Urinary bladder (tissue), 3 donors: ENCODE measurements at regions not wholly inside any gene's neighbourhood (a gene's known extent, or its start where the extent isn't known, plus 50 kb on each side); places are given as distances from the start of the nearest gene placed in this dataset.

Experiments used
- DNase-seq: peaks from one replicate; pipeline ENCODE4 v3.0.0-alpha.2; 2015; ENCODE audit errors: extremely low spot score
- H3K27ac ChIP-seq: one replicate; pipeline ENCODE4 v1.5.1; 2013; ENCODE audit warnings: low read depth, mild to moderate bottlenecking, moderate library complexity
- H3K36me3 ChIP-seq: one replicate; pipeline ENCODE4 v1.6.1; 2013; ENCODE audit warnings: mild to moderate bottlenecking, moderate library complexity; ENCODE audit not compliant: insufficient read depth
- H3K4me1 ChIP-seq: one replicate; pipeline ENCODE4 v1.6.1; 2013; ENCODE audit warnings: mild to moderate bottlenecking, moderate library complexity; ENCODE audit not compliant: insufficient read depth
- H3K4me3 ChIP-seq: one replicate; pipeline ENCODE4 v1.5.1; 2013; ENCODE audit warnings: low read depth, low read length
- WGBS: extraction: QIAGEN DNeasy Blood & Tissue Kit; methylation state at CpG from one replicate; pipeline ENCODE4 v1.1.7; 2013; 5-methylcytosine and 5-hydroxymethylcytosine counted together
- donor health status: healthy with polysubstance abuse.
- donor health status: healthy.

GRCh38 chr9:27625751-27626150 lies 52.5 kb upstream of the C9orf72 start:
- Histone ChIP-seq H3K27ac (no peak overlapping the region), H3K36me3 (no peaks in the 10 kb centered on the region), H3K4me1 (no peaks in the 10 kb centered on the region), H3K4me3 (no peak overlapping the region)
- no peak for DNase-seq
- WGBS: 67% methylated on average over 2 of the region's 2 CpGs

DNA sequence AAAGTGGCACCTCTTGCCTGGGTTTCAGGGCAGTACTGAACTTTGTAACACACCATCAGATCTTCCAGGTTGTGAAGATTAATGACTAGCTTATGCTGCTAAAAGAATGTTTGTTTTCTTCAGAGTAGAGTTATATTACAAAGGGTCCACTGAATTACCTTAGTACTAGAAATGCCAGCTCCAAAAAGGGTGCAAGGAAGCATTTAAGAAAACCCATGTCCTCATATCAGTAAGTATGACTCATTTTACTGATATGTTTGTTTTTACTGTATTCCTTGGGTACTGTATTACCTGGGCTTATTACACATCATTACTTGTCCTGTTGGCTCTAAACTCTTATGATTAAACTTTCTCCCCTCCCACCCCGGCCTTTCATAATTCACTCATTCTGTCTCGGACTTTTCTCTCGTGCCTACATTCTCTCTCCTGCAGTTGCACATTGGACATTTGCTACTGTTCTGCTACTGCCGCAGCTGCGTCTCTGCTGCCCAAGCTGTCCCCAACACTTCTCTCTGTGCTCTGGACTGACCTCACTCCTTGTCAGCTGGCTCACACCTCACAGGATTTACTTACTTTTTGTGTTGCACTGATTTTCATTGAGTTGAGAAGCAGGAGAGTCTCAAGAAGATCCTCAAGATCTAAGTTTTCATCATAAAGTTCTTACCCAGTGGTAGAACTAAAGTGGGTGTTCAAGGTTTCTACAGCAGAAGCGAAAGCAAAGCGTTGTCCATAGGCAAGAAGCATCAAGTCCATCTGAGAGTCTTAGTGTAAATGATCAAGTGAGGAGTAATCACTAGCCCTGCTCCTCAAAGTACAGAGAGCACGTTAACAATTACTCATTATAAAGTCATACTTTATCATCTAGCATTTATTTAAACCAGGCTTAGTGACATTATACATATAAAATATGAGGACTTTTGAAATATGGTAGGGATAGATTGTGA lies 53.2 kb upstream of the C9orf72 start:
- Histone ChIP-seq H3K4me3 (no peak overlapping the region), H3K4me1 (no peaks in the 10 kb centered on the region)
- WGBS: 80% methylated on average over 8 of the region's 8 CpGs

GRCh38 chr9:27627188-27627564 lies 53.9 kb upstream of the C9orf72 start:
- WGBS: 33% methylated on average over 5 of the region's 5 CpGs
- H3K36me3 ChIP-seq: no peaks in the 10 kb centered on the region
- no peak for DNase-seq
- H3K4me3 ChIP-seq: no peak overlapping the region
- H3K27ac ChIP-seq: no peak overlapping the region
- H3K4me1 ChIP-seq: no peaks in the 10 kb centered on the region

More for the DNA sequence above, 53.2 kb upstream of the C9orf72 start:
- no peak for DNase-seq
- Histone ChIP-seq H3K36me3 (no peaks in the 10 kb centered on the region), H3K27ac (no peak overlapping the region)

- Histone ChIP-seq H3K4me1 (no peaks in the 10 kb centered on the region), H3K4me3 (no peak overlapping the region), H3K27ac (no peak overlapping the region), H3K36me3 (no peaks in the 10 kb centered on the region)
- no peak for DNase-seq
These were observed 55.0 kb upstream of the C9orf72 start for GRCh38 chr9:27628311-27628710.

GRCh38 chr9:27629425-27629824 lies 56.1 kb upstream of the C9orf72 start:
- no peak for DNase-seq
- 78% methylated on average over 2 of the region's 2 CpGs for WGBS
- no peaks in the 10 kb centered on the region for H3K36me3 ChIP-seq

GRCh38 chr9:27632254-27632653 lies 59.0 kb upstream of the C9orf72 start:
- WGBS: 83% methylated on average over 6 of the region's 6 CpGs

More at GRCh38 chr9:27629425-27629824, 56.1 kb upstream of the C9orf72 start:
- H3K27ac ChIP-seq: no peak overlapping the region
- H3K4me1 ChIP-seq: no peaks in the 10 kb centered on the region
- H3K4me3 ChIP-seq: no peak overlapping the region

DNA sequence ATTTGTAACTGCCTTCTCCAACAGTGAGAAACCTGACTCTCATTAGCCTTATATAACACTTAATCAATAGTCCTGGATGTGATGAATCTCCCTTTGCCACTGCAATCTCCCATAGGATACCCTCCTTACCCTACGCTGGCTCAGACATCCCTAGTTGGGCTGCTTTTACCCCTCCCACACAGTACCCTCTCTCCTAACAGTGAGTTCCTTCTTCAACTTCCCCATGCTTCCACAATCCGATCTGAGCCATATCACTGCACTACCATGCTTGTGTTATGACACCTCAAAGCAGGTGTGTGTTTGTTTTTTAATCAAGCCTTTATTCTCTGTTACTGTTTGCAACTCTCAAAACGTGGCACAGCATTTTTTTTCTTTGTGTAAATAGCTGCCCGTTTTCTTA lies 60.5 kb upstream of the C9orf72 start:
- Histone ChIP-seq H3K36me3 (no peaks in the 10 kb centered on the region), H3K4me1 (no peaks in the 10 kb centered on the region), H3K27ac (no peak overlapping the region), H3K4me3 (no peak overlapping the region)
- WGBS: 53% methylated on average over 4 of the region's 4 CpGs
- DNase-seq: no peak

More at GRCh38 chr9:27632254-27632653, 59.0 kb upstream of the C9orf72 start:
- H3K36me3 ChIP-seq: no peaks in the 10 kb centered on the region
- H3K4me1 ChIP-seq: no peaks in the 10 kb centered on the region
- H3K27ac ChIP-seq: no peak overlapping the region
- H3K4me3 ChIP-seq: no peak overlapping the region
- no peak for DNase-seq

DNA sequence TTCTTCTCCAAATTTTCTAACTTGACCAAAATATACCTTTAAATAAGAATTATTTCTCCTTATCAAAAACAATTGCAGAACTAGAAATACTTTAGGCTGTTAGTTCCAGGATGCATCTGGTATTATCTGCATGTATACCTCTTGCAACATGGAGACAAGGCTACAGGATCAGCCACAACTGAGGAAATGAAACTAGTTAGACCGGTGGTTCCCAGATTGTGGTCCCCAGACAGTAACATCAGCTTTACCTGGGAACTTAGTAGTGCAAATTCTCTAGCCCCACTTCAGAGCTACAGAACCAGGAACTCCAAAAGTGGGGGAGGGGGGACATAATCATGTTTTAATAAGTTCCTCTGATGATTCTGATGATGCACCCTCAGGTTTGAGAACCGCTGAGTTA lies 61.6 kb upstream of the C9orf72 start:
- Histone ChIP-seq H3K4me3 (no peak overlapping the region), H3K4me1 (no peaks in the 10 kb centered on the region), H3K36me3 (no peaks in the 10 kb centered on the region), H3K27ac (no peak overlapping the region)
- 69% methylated on average over 2 of the region's 2 CpGs for WGBS
- no peak for DNase-seq

GRCh38 chr9:27638716-27639115 lies 65.4 kb upstream of the C9orf72 start:
- Histone ChIP-seq H3K4me3 (no peak overlapping the region), H3K36me3 (no peaks in the 10 kb centered on the region)
- 64% methylated on average over 6 of the region's 6 CpGs for WGBS

GRCh38 chr9:27645161-27645840 lies 72.0 kb upstream of the C9orf72 start:
- no peak for DNase-seq
- 53% methylated on average over 3 of the region's 3 CpGs for WGBS
- H3K27ac ChIP-seq: no peak overlapping the region
- no peaks in the 10 kb centered on the region for H3K36me3 ChIP-seq
- no peaks in the 10 kb centered on the region for H3K4me1 ChIP-seq
- H3K4me3 ChIP-seq: no peak overlapping the region

More at GRCh38 chr9:27638716-27639115, 65.4 kb upstream of the C9orf72 start:
- DNase-seq: no peak
- H3K27ac ChIP-seq: no peak overlapping the region
- H3K4me1 ChIP-seq: no peaks in the 10 kb centered on the region

- H3K27ac ChIP-seq: no peak overlapping the region
- H3K36me3 ChIP-seq: no peaks in the 10 kb centered on the region
- no peaks in the 10 kb centered on the region for H3K4me1 ChIP-seq
- WGBS: 73% methylated on average over 1 of the region's 1 CpG
- no peak overlapping the region for H3K4me3 ChIP-seq
- no peak for DNase-seq
These were observed 80.0 kb upstream of the C9orf72 start for GRCh38 chr9:27653246-27653645.

- no peak overlapping the region for H3K27ac ChIP-seq
- no peaks in the 10 kb centered on the region for H3K36me3 ChIP-seq
- no peaks in the 10 kb centered on the region for H3K4me1 ChIP-seq
- 94% methylated on average over 3 of the region's 3 CpGs for WGBS
- H3K4me3 ChIP-seq: no peak overlapping the region
- DNase-seq: no peak
These were observed 80.7 kb upstream of the C9orf72 start for GRCh38 chr9:27653957-27654356.

DNA sequence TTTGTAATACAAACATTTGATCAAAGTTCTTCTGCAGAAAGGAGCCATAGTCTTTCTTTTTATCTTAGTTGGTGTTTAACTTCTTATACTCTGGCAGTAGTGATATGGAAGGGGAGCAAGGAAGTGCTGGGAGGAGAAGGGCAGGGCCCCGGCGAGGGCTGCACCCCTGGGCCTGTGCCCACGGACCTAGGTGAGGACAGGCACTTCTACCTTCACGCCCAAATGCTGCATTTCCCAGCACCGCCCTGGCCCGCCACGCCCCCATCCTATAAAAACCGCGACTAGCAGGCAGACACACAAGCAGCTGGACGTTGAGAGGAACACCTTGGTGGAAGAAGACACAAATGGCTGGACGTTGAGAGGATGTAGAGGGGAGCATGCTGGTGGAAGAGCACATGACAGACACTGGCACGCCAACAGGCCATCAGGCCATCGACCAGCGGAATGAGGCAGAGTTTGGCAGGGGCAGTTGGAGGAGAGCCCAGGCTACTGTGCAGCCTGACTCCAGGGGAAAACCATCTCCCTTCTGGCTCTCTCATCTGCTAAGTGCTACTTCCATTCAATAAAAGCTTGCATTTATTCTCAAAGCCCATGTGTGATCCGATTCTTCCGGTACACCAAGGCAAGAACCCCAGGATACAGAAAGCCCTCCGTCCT lies 81.5 kb upstream of the C9orf72 start:
- Histone ChIP-seq H3K4me1 (no peaks in the 10 kb centered on the region), H3K27ac (no peak overlapping the region), H3K36me3 (no peaks in the 10 kb centered on the region), H3K4me3 (no peak overlapping the region)
- WGBS: 70% methylated on average over 17 of the region's 17 CpGs
- DNase-seq: no peak

DNA sequence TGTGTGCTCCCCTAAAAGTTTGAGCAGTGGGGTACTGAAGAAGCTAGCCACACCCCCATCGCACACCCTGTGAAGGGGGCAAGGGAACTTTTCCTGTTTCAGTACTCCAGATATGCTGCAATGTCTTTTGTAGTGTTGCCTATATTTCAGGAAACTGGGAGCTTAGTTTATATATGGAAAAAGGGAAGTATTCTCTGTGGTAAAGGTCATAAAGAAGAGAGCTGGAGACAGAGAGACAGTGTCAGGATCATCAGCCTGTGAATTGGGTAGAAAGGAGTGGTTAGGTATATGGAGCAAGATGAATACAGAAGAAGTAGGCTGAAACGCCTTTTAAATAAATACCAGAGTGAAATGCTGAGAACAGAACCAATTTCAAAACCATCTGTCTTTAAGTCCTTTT lies 82.2 kb upstream of the C9orf72 start:
- Histone ChIP-seq H3K27ac (no peak overlapping the region), H3K36me3 (no peaks in the 10 kb centered on the region), H3K4me3 (no peak overlapping the region), H3K4me1 (no peaks in the 10 kb centered on the region)
- no peak for DNase-seq
- WGBS: 87% methylated on average over 2 of the region's 2 CpGs
